Tibial nerve (tissue), 3 donors: ENCODE measurements at regions not wholly inside any gene's neighbourhood (a gene's known extent, or its start where the extent isn't known, plus 50 kb on each side); places are given as distances from the start of the nearest gene placed in this dataset.

Source experiments
- CTCF ChIP-seq, 5 experiments: fragments of 200-600 bp in 3 of 5; fragments of 450-650 bp in 2 of 5; sonication (generic) in 3 of 5; IDR thresholded peaks; one replicate each; pipeline ENCODE4 v1.5.1; 2016 to 2019; ENCODE audit warnings: antibody characterized with exemption in 5 of 5, mild to moderate bottlenecking in 3 of 5, moderate library complexity in 2 of 5
- POLR2A ChIP-seq, 2 donors: fragments of 450-650 bp; IDR thresholded peaks; one replicate each; pipeline ENCODE4 v1.6.1; 2017; ENCODE audit warnings: antibody characterized with exemption in 2 of 2, mild to moderate bottlenecking in 2 of 2, moderate library complexity in 2 of 2

- TF ChIP-seq CTCF (IDR thresholded peaks at IDR 0.05) (no peak), POLR2A (IDR thresholded peaks at IDR 0.05) (no peak)
Measured at GRCh38 chr16:86899757-86900156, 321.4 kb downstream of the FOXL1 start.
